H1 (cell line): ENCODE measurements at regions not wholly inside any gene's neighbourhood (a gene's known extent, or its start where the extent isn't known, plus 50 kb on each side); places are given as distances from the start of the nearest gene placed in this dataset.

Source experiments
- CEBPB ChIP-seq: IDR thresholded peaks from 2 replicates; pipeline ENCODE4 v1.6.1; 2012; ENCODE audit warnings: low read depth, low read length
- EZH2 ChIP-seq: fragments of 200-600 bp; sonication (generic); IDR thresholded peaks from 2 replicates; pipeline ENCODE4 v1.7.1; 2012; ENCODE audit warnings: low read depth, mild to moderate bottlenecking, moderate library complexity, low read length, inconsistent platforms; ENCODE audit not compliant: severe bottlenecking
- HDAC6 ChIP-seq: IDR thresholded peaks from one replicate; pipeline ENCODE4 v1.7.1; 2012; ENCODE audit warnings: low read depth, mild to moderate bottlenecking, inconsistent platforms, low read length, moderate library complexity
- JUN ChIP-seq: IDR thresholded peaks from 2 replicates; pipeline ENCODE4 v1.6.1; 2011; ENCODE audit warnings: low read depth, mild to moderate bottlenecking, improper control_type of control experiment, low read length
- MAX ChIP-seq: IDR thresholded peaks from 2 replicates; pipeline ENCODE4 v1.6.1; 2012; ENCODE audit warnings: inconsistent platforms
- POLR2A ChIP-seq, 2 experiments: IDR thresholded peaks; 1 replicate in 1 of 2; 2 replicates in 1 of 2; pipeline ENCODE4 v1.6.1; 2011; ENCODE audit warnings: low read depth in 2 of 2, low read length in 2 of 2, mild to moderate bottlenecking in 2 of 2; ENCODE audit errors: control extremely low read depth in 1 of 2
- RBBP5 ChIP-seq: IDR thresholded peaks from 2 replicates; pipeline ENCODE4 v1.7.1; 2012; ENCODE audit warnings: low read depth, mild to moderate bottlenecking, inconsistent platforms, low read length, moderate library complexity, borderline replicate concordance
- RFX5 ChIP-seq: IDR thresholded peaks from 2 replicates; pipeline ENCODE4 v1.6.1; 2011; ENCODE audit warnings: low read depth, low read length, improper control_type of control experiment, borderline replicate concordance
- SUZ12 ChIP-seq: fragments of 200-600 bp; sonication (generic); IDR thresholded peaks from 2 replicates; pipeline ENCODE4 v1.6.1; 2012; ENCODE audit warnings: mild to moderate bottlenecking, inconsistent platforms, low read length, moderate library complexity, mixed read lengths
- TAF1 ChIP-seq: IDR thresholded peaks from 2 replicates; pipeline ENCODE4 v1.6.1; 2011; ENCODE audit warnings: mild to moderate bottlenecking, low read depth, low read length
- TF ChIP-seq, protein P1 (sequence below), 3 experiments: IDR thresholded peaks; 1 replicate in 2 of 3; 2 replicates in 1 of 3; pipeline versions ENCODE4 v1.5.1 to v1.6.1; 2011; ENCODE audit warnings: low read length in 3 of 3, mild to moderate bottlenecking in 3 of 3, inconsistent platforms in 2 of 3, low read depth in 1 of 3, moderate library complexity in 1 of 3; ENCODE audit not compliant: insufficient read depth in 1 of 3; ENCODE audit errors: control extremely low read depth in 1 of 3

- TF ChIP-seq, protein P1, sequence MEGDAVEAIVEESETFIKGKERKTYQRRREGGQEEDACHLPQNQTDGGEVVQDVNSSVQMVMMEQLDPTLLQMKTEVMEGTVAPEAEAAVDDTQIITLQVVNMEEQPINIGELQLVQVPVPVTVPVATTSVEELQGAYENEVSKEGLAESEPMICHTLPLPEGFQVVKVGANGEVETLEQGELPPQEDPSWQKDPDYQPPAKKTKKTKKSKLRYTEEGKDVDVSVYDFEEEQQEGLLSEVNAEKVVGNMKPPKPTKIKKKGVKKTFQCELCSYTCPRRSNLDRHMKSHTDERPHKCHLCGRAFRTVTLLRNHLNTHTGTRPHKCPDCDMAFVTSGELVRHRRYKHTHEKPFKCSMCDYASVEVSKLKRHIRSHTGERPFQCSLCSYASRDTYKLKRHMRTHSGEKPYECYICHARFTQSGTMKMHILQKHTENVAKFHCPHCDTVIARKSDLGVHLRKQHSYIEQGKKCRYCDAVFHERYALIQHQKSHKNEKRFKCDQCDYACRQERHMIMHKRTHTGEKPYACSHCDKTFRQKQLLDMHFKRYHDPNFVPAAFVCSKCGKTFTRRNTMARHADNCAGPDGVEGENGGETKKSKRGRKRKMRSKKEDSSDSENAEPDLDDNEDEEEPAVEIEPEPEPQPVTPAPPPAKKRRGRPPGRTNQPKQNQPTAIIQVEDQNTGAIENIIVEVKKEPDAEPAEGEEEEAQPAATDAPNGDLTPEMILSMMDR (IDR thresholded peaks at IDR 0.05; ENCODE audit: control extremely low read depth in 1 of 3, insufficient read depth in 1 of 3, low read depth in 1 of 3, low read length in 3 of 3) = no peak
- no peak for TF ChIP-seq SUZ12
- no peak for TF ChIP-seq CEBPB
- TF ChIP-seq JUN = no peak
- no peak for TF ChIP-seq HDAC6
- no peak for TF ChIP-seq POLR2A (IDR thresholded peaks at IDR 0.05; ENCODE audit: control extremely low read depth in 1 of 2, low read depth in 2 of 2, low read length in 2 of 2)
- TF ChIP-seq MAX = no peak
- no peak for TF ChIP-seq RFX5
- no peak for TF ChIP-seq RBBP5
- TF ChIP-seq EZH2 = no peak
- no peak for TF ChIP-seq TAF1
These were observed 584.2 kb downstream of the SPRY1 start for GRCh38 chr4:123980736-123981300.
